ENCODE measurements at regions not wholly inside any gene's neighbourhood (a gene's known extent, or its start where the extent isn't known, plus 50 kb on each side); places are given as distances from the start of the nearest gene placed in this dataset.

GRCh38 chr12:4214877-4215228 lies 58.7 kb upstream of the CCND2 start:
- ATAC-seq, result no peak

GRCh38 chr12:4213471-4213870 lies 60.1 kb upstream of the CCND2 start:
- TF ChIP-seq GLIS3 (CRISPR knock-in tag; IDR thresholded peaks at IDR 0.05), result no peak
- TF ChIP-seq TOX (CRISPR knock-in tag; IDR thresholded peaks at IDR 0.05; ENCODE audit: borderline replicate concordance), result no peak
- no peak for TF ChIP-seq ZNF565 (CRISPR knock-in tag; conservative IDR thresholded peaks at IDR 0.05; ENCODE audit: low read depth)
- no peak for TF ChIP-seq POU6F1 (CRISPR knock-in tag; IDR thresholded peaks at IDR 0.05; ENCODE audit: borderline replicate concordance, low read depth)
- no peak for TF ChIP-seq CREB5 (CRISPR knock-in tag; IDR thresholded peaks at IDR 0.05; ENCODE audit: low read depth)
- no peak for TF ChIP-seq ZNF70 (CRISPR knock-in tag; IDR thresholded peaks at IDR 0.05)
- no peak for TF ChIP-seq ZFP30 (CRISPR knock-in tag; IDR thresholded peaks at IDR 0.05)
- no peak for TF ChIP-seq PATZ1 (CRISPR knock-in tag; IDR thresholded peaks at IDR 0.05; ENCODE audit: borderline replicate concordance)
- TF ChIP-seq TCF4 (CRISPR knock-in tag; IDR thresholded peaks at IDR 0.05; ENCODE audit: borderline replicate concordance), result no peak
- TF ChIP-seq TSHZ2 (CRISPR knock-in tag; IDR thresholded peaks at IDR 0.05), result no peak
- TF ChIP-seq ZNF8 (CRISPR knock-in tag; IDR thresholded peaks at IDR 0.05), result no peak
- TF ChIP-seq ISL1 (CRISPR knock-in tag; IDR thresholded peaks at IDR 0.05), result no peak
- TF ChIP-seq ZFP3 (CRISPR knock-in tag; IDR thresholded peaks at IDR 0.05), result no peak
- TF ChIP-seq ARNTL (CRISPR knock-in tag; IDR thresholded peaks at IDR 0.05; ENCODE audit: borderline replicate concordance, low read depth), result no peak
- no peak for TF ChIP-seq CSRNP3 (CRISPR knock-in tag; IDR thresholded peaks at IDR 0.05)
- TF ChIP-seq ESRRG (CRISPR knock-in tag; IDR thresholded peaks at IDR 0.05), result no peak
- no peak for TF ChIP-seq OSR1 (CRISPR knock-in tag; IDR thresholded peaks at IDR 0.05)
- TF ChIP-seq PPARA (CRISPR knock-in tag; IDR thresholded peaks at IDR 0.05; ENCODE audit: borderline replicate concordance), result no peak
- ATAC-seq, result no peak

More at GRCh38 chr12:4214877-4215228, 58.7 kb upstream of the CCND2 start:
- TF ChIP-seq TSHZ2 (CRISPR knock-in tag; IDR thresholded peaks at IDR 0.05), result no peak
- no peak for TF ChIP-seq SNAI2 (CRISPR knock-in tag; IDR thresholded peaks at IDR 0.05)
- no peak for TF ChIP-seq TCF4 (CRISPR knock-in tag; IDR thresholded peaks at IDR 0.05; ENCODE audit: borderline replicate concordance)
- TF ChIP-seq PATZ1 (CRISPR knock-in tag; IDR thresholded peaks at IDR 0.05; ENCODE audit: borderline replicate concordance), result no peak
